ENCODE measurements at regions not wholly inside any gene's neighbourhood (a gene's known extent, or its start where the extent isn't known, plus 50 kb on each side); places are given as distances from the start of the nearest gene placed in this dataset.
A peak's percentile ranks its signal among the peaks of the same experiment; 100 is the strongest.
"Not testable (repeated sequence)": the region's sequence is repeated elsewhere in the genome, so short reads cannot be mapped to it uniquely, and the experiment has no call there.

GRCh38 chr16:32947336-32947735 lies 246.7 kb upstream of the TP53TG3C start:
- DNase-seq; H3K4me1 Mint-ChIP-seq; H3K9me3 Mint-ChIP-seq; H3K36me3 Mint-ChIP-seq; H3K27me3 Mint-ChIP-seq; H3K27ac Mint-ChIP-seq; H3K4me3 Mint-ChIP-seq; ATAC-seq (replicated peaks): not testable (repeated sequence)

- H3K36me3 Mint-ChIP-seq; H3K4me1 Mint-ChIP-seq; ATAC-seq (replicated peaks); H3K4me3 Mint-ChIP-seq; DNase-seq; H3K9me3 Mint-ChIP-seq; H3K27ac Mint-ChIP-seq; H3K27me3 Mint-ChIP-seq: not testable (repeated sequence)
Observed at GRCh38 chr16:32946041-32946560, 247.9 kb upstream of the TP53TG3C start.

GRCh38 chr16:32945311-32945710 lies 248.7 kb upstream of the TP53TG3C start:
- DNase-seq, result not testable (repeated sequence)

GRCh38 chr16:32939845-32940244 lies 254.2 kb upstream of the TP53TG3C start:
- not testable (repeated sequence) for H3K27ac Mint-ChIP-seq; H3K27me3 Mint-ChIP-seq; H3K4me1 Mint-ChIP-seq; H3K4me3 Mint-ChIP-seq; ATAC-seq (replicated peaks); DNase-seq; H3K36me3 Mint-ChIP-seq; H3K9me3 Mint-ChIP-seq

More at GRCh38 chr16:32945311-32945710, 248.7 kb upstream of the TP53TG3C start:
- not testable (repeated sequence) for ATAC-seq (replicated peaks); H3K9me3 Mint-ChIP-seq; H3K4me1 Mint-ChIP-seq; H3K27ac Mint-ChIP-seq; H3K36me3 Mint-ChIP-seq; H3K4me3 Mint-ChIP-seq; H3K27me3 Mint-ChIP-seq

- H3K36me3 Mint-ChIP-seq; ATAC-seq (replicated peaks): not testable (repeated sequence)
Observed at GRCh38 chr16:32937929-32938328, 256.1 kb upstream of the TP53TG3C start.

GRCh38 chr16:32932240-32933040 lies 256.5 kb upstream of the TP53TG3 start:
- H3K4me1 Mint-ChIP-seq, H3K9me3 Mint-ChIP-seq, H3K36me3 Mint-ChIP-seq, H3K4me3 Mint-ChIP-seq, DNase-seq, H3K27me3 Mint-ChIP-seq: not testable (repeated sequence)
- peak overlapping the region; percentile 44 for H3K27ac Mint-ChIP-seq
- ATAC-seq (replicated peaks), result peak; percentile 65 to 73

More at GRCh38 chr16:32937929-32938328, 256.1 kb upstream of the TP53TG3C start:
- H3K4me1 Mint-ChIP-seq, H3K4me3 Mint-ChIP-seq, H3K9me3 Mint-ChIP-seq, DNase-seq, H3K27ac Mint-ChIP-seq, H3K27me3 Mint-ChIP-seq: not testable (repeated sequence)

DNA sequence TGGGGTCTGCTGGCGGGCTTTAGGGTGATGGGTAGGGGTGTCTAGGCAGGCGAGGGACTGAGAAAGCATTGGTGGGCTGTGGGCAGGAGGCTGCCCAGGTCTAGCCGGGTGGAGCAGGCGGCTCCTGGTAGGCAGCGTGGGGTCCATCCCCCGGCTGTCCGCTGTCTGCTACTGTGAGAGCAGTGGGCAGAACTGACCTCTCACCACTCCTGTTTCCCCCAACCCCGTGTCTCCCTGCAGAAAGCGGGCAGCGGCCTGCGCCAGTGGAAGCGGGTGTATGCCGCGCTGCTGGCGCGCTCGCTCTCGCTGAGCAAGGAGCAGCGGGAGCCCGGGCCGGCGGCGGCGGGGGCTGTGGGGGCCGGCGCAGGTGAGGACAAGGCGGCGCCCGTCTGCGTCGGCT lies 249.2 kb upstream of the TP53TG3 start:
- H3K4me3 Mint-ChIP-seq; H3K27me3 Mint-ChIP-seq; H3K36me3 Mint-ChIP-seq; DNase-seq; H3K27ac Mint-ChIP-seq; ATAC-seq (replicated peaks); H3K4me1 Mint-ChIP-seq; H3K9me3 Mint-ChIP-seq: not testable (repeated sequence)

- DNase-seq; ATAC-seq (replicated peaks); H3K36me3 Mint-ChIP-seq; H3K4me1 Mint-ChIP-seq; H3K4me3 Mint-ChIP-seq; H3K9me3 Mint-ChIP-seq; H3K27ac Mint-ChIP-seq; H3K27me3 Mint-ChIP-seq: not testable (repeated sequence)
Observed at GRCh38 chr16:32922578-32922977, 246.6 kb upstream of the TP53TG3 start.

- H3K27me3 Mint-ChIP-seq; H3K4me1 Mint-ChIP-seq; H3K4me3 Mint-ChIP-seq; H3K9me3 Mint-ChIP-seq; H3K36me3 Mint-ChIP-seq; ATAC-seq (replicated peaks); H3K27ac Mint-ChIP-seq; DNase-seq: not testable (repeated sequence)
Observed at GRCh38 chr16:32915346-32915745, 239.4 kb upstream of the TP53TG3 start.

- H3K27ac Mint-ChIP-seq, H3K4me1 Mint-ChIP-seq, H3K9me3 Mint-ChIP-seq, DNase-seq, H3K36me3 Mint-ChIP-seq, H3K4me3 Mint-ChIP-seq: not testable (repeated sequence)
- peaks cover 9 to 19% of the 10 kb centered on the region in 2 donors for H3K27me3 Mint-ChIP-seq
- ATAC-seq (replicated peaks), result peak; percentile 25 to 43
Observed at GRCh38 chr16:32897782-32898181, 221.8 kb upstream of the TP53TG3 start.

DNA sequence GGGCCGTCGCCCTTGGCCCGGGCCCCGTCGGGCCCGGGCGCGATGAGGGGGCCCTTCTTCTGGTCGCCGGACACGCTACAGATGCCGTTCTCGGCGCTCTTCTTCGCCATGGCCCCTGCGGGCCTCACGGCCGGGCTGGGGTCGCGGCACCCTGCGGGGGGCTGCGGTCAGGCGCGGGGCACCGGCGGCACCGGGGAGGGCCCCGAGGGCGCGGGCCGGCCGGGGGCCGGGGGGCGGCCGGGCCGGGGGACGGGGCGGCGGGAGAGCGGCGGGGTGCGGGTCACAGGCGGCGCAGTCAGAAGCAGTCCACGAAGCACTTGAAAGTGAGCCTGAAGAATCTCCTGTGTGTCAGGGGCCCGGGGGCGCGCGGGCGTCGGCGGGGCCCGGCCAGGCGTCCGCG lies 209.4 kb upstream of the TP53TG3 start:
- H3K36me3 Mint-ChIP-seq; H3K4me1 Mint-ChIP-seq; H3K4me3 Mint-ChIP-seq; DNase-seq; H3K27ac Mint-ChIP-seq; H3K27me3 Mint-ChIP-seq; ATAC-seq (replicated peaks); H3K9me3 Mint-ChIP-seq: not testable (repeated sequence)

DNA sequence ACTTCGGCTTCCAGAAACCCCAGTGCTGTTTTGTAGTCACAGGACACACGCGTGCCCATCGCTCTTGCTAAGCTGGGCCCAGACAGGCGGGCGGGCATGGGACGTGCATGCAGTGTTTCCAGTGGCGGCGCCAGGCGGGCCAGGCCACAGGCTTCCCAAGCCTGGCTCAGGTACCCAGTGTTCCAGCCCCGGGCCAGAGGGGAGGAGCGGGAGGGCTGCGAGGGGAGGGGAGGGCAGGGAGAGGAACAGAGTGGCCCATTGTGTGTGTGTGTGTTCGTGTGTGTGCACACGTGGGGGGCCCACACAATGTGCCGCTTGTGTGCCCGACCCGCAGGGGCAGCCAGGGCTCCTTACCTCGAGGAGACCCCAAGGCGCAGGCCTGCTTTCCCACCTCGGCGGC lies 208.6 kb upstream of the TP53TG3 start:
- not testable (repeated sequence) for H3K27ac Mint-ChIP-seq; H3K4me1 Mint-ChIP-seq; ATAC-seq (replicated peaks); H3K36me3 Mint-ChIP-seq; H3K27me3 Mint-ChIP-seq; H3K9me3 Mint-ChIP-seq; DNase-seq; H3K4me3 Mint-ChIP-seq

DNA sequence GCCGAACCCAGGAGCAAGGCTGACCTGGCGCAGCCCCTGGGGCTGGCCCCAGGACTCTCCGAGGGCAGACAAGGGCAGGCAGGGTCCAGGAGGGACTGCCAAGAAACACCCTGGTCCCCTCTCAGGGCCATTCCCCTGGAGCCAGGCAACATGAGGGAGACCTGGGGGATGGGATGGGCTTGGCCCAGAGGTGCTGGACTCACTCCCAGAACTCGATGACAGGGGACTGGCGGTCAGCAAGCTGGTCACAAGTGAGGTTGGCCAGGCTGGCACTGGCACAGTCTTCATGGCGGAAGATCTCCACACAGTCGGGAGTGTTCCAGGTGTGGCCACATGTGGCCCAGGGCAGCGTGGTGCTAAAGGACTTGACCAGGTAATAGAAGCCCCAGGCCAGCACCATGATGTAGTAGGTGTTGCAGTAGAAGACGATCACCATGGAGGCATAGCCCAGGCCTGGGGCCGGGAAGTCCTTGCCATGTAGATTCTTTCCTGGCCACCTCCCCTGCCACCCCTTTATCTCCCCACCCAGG lies 206.4 kb upstream of the TP53TG3 start:
- not testable (repeated sequence) for H3K4me3 Mint-ChIP-seq; H3K9me3 Mint-ChIP-seq; DNase-seq; H3K27ac Mint-ChIP-seq; ATAC-seq (replicated peaks); H3K36me3 Mint-ChIP-seq; H3K4me1 Mint-ChIP-seq; H3K27me3 Mint-ChIP-seq

GRCh38 chr16:32881631-32882030 lies 205.7 kb upstream of the TP53TG3 start:
- not testable (repeated sequence) for H3K36me3 Mint-ChIP-seq, H3K4me1 Mint-ChIP-seq, H3K27ac Mint-ChIP-seq

GRCh38 chr16:32880009-32880408 lies 204.0 kb upstream of the TP53TG3 start:
- H3K4me1 Mint-ChIP-seq, H3K9me3 Mint-ChIP-seq, H3K36me3 Mint-ChIP-seq, H3K4me3 Mint-ChIP-seq, H3K27ac Mint-ChIP-seq, H3K27me3 Mint-ChIP-seq, DNase-seq: not testable (repeated sequence)
- ATAC-seq (replicated peaks), result peak in 1 of 2 donors; percentile 5

More at GRCh38 chr16:32881631-32882030, 205.7 kb upstream of the TP53TG3 start:
- not testable (repeated sequence) for H3K4me3 Mint-ChIP-seq; H3K9me3 Mint-ChIP-seq; DNase-seq; H3K27me3 Mint-ChIP-seq; ATAC-seq (replicated peaks)

All from stimulated activated naive B cell treated with anti-CD40 and anti-IgM and Interleukin-4, amounts not matched to agents 10 μg/mL and 1 μg/mL and 100 μg/mL, for 72 hours (primary cell).